GM19043 (cell line): ENCODE measurements at regions not wholly inside any gene's neighbourhood (a gene's known extent, or its start where the extent isn't known, plus 50 kb on each side); places are given as distances from the start of the nearest gene placed in this dataset.
"Not testable (repeated sequence)": the region's sequence is repeated elsewhere in the genome, so short reads cannot be mapped to it uniquely, and the experiment has no call there.

Experiments used
- ATAC-seq: cut with Tn5 transposase; IDR thresholded peaks from one replicate; pipeline ENCODE4 v1.9.1; 2021; ENCODE audit warnings: low read depth; ENCODE audit not compliant: unreplicated experiment

DNA sequence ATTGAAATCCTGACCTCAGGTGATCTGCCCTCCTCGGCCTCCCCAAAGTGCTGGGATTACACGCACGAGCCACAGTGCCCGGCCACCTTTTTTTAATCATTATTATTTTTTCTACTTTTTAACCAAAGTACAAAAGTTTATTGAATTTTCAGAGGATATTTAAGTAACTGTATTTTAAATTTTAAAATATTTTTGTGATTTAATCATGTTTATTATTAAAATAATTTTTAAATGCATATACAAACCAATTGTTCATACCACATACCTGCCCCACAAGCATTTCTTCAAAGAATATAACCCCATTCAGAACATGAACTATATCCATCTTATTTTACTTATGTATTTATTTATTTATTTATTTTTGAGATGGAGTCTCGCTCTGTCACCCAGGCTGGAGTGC, 163.6 kb upstream of the MAP2 start:
- ATAC-seq, result no peak

DNA sequence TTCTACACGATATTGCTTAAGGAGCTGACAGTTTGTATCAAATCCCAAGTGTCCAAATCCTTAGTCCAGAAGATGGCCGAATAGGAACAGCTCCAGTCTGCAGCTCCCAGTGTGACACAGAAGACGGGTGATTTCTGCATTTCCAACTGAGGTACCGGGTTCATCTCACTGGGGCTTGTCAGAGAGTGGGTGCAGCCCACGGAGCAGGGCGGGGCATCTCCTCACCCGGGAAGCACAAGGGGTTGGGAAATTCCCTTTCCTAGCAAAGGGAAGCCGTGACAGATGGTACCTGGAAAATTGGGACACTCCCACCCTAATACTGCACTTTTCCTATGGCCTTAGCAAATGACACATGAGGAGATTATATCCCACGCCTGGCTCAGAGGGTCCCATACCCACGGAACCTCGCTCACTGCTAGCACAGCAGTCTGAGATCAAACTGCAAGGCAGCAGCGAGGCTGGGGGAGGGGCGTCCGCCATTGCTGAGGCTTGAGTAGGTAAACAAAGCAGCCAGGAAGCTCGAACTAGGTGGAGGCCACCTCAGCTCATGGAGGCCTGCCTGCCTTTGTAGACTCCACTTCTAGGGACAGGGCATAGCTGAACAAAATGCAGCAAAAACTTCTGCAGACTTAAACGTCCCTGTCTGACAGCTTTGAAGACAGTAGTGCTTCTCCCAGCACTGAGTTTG, 162.3 kb upstream of the MAP2 start:
- not testable (repeated sequence) for ATAC-seq

DNA sequence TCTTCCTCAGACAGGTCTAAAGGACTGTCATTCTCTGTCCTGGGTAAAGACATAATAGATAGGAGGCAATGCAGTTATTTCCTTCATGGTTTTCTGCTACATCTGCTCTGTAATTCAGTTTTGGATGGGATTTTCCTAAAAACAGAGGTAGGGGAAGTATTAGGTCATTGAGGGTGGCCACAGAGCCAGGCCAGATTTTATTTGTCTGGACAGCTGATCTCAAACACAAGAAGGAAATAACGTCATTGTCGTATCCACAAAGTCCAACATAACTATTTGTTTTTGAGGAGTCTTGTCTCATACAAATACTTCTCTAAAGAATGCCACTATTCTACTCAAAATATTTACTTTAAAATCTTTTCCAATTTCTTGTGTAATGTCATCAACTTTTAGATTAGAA, 154.8 kb upstream of the MAP2 start:
- no peak for ATAC-seq

DNA sequence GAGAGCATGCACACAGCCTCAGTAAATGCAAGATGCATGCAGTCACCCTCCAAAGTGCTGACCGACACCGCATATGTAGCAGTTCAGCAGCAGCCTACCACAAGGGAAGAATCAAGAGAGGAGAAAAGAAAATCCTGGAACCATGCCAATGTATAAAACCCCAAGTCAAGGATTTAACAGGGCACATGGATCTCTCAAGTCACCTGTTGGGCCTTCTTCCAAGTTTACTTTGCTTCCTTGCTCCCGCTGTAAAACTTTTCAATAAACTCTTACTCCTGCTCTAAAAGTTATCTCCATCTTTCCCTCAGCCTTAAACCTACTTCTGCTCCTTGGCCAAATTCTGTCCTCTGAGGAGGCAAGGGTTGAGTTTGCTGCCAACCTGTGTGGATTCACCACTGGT, 147.8 kb upstream of the MAP2 start:
- no peak for ATAC-seq

DNA sequence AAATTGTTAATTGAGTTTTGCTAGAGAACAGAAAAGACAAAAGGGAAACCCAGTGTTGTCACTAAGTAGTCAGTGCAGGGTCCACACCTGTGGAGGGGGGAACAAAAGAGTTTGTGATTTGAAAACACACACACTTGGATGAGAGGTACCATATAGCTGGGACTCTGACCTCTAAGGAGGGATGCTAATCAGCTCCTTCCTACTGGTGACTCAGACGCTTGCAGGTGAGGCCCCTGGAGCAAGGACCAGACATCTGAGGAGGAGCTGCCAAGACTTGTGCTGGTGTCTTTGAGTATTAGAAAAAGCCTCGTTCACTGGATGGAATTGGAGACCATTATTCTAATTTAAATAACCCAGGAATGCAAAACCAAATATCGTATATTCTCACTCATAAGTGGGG, 146.4 kb upstream of the MAP2 start:
- ATAC-seq, result no peak

DNA sequence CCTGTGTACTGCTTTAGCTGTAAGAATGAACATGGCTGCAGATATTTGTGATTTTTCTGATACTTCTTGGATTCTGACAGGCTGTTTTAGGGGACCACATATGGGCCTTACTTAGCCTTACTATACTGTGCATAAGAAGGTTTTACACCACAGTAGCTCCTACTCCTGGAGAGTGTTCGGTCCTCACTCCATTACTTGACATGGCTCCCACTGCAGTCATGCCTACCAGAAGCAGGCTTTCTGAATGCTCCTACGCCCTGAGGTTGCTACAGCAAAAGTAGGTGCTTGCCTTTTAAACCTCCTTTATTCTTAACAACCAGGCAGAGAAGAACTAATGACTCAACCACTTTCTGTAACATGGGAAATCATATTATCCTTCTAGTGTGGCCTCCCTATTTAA, 125.2 kb upstream of the MAP2 start:
- no peak for ATAC-seq

DNA sequence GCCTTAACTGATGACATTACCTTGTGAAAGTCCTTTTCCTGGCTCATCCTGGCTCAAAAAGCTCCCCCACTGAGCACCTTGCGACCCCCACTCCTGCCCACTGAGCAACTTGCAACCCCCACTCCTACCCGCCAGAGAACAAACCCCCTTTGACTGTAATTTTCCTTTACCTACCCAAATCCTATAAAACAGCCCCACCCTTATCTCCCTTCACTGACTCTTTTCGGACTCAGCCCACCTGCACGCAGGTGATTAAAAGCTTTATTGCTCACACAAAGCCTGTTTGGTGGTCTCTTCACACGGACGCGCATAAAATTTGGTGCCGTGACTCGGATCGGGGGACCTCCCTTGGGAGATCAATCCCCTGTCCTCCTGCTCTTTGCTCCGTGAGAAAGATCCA, 124.4 kb upstream of the MAP2 start:
- not testable (repeated sequence) for ATAC-seq

DNA sequence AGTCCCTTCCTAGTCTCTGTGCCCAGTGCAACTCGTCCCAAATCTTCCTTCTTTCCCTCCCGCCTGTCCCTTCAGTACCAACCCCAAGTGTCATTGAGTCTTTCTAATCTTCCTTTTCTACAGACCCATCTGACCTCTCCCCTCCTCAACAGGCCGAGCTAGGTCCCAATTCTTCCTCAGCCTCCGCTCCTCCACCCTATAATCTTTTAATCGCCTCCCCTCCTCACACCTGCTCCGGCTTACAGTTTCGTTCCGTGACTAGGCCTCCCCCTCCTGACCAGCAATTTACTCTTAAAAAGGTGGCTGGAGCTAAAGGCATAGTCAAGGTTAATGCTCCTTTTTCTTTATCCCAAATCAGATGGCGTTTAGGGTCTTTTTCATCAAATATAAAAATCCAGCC, 123.1 kb upstream of the MAP2 start:
- not testable (repeated sequence) for ATAC-seq

DNA sequence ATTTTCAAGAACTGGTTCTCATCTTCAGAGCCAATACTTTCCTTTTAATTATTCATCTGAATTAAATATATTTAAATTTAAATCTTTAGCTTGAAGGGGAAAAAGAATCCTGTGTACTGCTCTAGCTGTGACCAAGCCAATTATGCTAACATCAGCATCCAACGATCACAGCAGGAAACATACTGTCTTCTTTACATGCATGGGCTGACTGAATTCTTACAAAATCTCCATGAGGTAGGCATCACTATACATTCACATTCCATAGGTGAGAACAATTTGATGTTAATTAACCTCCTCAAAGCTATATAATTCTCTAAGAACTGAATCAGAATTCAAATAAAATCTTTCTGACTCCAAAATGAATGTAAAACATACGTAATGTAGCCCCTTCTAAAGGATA, 118.8 kb upstream of the MAP2 start:
- no peak for ATAC-seq

DNA sequence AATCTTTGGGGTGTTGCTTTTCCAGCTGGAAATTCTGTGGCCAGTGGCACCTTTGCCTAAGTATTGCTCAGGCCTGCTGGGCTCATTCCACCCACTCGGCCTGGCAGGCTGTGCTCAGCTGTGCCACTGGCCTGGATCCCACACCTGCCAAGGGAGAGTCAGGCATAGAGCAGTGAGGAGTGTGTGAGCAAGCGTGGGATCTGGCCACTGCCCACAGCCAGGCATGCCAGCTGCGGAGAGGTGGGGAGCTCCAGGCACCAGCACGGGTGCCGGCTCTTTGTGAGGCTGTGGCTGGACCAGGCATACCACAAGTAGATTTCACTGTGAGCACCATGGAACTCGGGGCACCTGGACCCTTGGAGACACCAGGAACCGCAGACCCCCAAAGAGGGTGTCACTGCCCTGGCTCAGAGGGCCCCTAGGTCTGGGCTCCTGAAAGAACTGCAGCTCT, 118.1 kb upstream of the MAP2 start:
- no peak for ATAC-seq

DNA sequence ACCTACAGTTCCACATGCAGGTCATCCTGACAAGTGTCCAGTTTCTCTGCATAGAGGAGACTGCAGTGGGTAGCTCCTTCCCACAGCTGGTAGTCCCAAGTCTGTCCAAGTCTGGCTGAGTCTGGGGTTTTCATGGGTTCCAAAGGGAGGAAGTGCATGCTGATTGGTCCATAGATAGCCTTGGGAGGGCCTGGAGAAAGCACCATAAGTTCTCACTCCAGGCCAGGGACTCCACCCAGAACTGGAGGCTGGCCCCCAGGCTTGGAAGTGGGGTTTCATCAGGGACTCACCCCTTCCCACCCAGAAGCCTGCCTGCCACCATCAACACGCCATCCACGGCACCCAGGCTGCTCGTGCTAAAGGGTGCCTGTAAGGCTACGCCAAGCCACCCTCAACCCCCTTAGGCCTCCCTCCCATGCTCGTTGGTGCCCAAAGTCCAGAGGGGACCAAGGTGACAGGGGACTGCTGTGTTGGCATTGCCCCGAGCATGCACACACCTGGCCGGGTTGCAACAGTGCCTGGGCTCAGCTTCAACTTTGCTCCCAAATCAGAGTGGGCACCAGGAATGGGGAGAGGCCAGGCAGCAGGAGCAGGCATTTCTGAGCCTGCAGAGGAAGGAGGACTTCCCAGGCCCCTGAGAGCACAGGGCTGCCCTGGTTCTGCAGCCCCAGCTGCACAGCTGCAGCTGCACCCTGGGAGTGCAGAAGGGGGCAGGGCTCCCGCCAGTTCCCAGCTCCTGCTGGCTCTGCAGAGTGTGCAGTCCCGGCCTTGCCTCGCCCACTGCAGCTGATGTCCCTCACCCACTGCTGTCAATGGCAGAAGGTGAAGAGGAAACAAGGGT, 116.5 kb upstream of the MAP2 start:
- ATAC-seq, result no peak

DNA sequence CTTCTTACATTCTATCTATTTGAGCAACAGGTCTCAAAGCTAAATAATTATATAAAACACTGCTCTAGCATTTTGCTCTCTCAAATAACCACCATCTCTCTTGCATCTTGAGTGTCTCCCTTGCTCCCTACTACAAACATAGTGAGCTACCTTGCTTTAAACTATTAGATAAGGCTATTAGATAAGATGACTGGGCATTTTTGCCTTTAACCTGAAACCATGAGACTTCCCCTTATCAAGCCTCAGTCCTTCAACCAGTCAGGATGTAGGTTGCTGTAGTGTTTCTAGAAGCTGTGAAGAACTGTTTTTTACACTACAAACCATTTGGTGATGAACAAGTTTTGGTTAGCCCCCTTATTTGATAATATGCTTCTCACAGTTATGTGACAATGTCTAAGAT, 115.4 kb upstream of the MAP2 start:
- ATAC-seq, result no peak

DNA sequence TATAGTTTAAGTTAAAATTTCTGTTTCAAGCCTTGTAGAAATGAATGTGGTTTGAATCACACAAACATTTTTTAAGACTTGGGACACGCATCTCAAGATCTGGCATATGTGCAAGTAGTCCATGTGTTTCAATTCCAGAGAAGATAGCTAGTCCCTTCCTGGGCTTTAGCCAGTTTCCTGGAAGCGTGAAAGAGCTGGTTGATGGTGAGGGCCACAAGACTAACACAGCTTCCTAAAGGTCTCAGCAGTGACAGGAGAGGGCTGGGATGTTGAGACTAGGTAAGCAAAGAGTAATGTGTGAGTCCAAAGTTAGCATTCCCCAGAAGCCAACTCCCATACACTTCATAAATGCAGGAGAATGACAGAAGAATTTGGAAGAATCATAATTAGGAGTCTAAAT, 111.9 kb upstream of the MAP2 start:
- ATAC-seq, result no peak

DNA sequence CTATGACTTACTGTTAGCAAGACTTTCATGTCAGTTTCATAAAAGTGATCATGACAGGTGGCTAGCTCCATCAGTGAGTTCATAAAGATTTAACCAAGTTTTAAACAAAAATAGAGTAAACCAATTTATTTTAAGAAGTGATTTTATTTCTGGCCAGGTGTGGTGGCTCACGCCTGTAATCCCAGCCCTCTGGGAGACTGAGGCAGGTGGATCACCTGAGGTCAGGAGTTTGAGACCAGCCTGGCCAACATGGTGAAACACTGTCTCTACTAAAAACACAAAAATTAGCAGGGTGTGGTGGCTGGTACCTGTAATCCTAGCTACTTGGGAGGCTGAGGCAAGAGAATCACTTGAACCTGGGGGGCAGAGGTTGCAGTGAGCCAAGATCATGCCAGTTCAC, 111.4 kb upstream of the MAP2 start:
- ATAC-seq, result not testable (repeated sequence)

DNA sequence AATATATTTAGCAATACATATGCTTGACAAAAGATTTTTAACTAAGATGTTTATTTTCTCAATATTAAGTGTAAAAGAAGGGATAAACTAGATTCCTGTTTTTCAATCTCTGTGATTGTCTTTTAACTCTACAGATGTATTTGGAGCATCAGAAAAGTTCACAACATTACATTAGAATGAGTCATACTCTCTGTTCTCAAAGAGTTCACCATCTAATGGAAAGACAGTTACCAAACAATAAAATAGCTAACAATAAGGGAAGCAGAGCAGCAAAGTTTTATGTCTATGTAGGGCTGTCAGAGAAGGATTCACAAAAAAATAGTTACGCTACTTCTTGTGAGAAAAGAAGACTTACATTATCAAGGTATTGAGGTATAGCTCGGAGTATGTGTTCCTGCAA, 109.2 kb upstream of the MAP2 start:
- no peak for ATAC-seq

DNA sequence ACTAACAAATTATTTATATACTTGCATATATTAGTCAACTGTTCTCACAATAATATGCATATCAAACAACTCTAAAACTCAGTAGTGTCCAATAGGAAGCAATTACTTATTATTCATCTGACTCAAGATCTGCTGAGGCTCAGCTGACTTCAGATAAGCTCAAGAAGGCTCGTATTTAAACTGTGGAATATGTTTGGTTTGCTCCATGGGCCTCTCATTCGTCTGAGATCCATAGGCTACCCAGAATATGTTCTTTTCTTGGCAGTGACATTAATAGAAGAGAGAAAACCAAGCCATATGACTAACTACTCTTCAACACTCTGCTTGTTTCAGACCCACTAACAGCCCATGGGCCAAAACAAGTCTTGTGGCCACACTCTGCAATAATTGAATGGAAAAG, 107.7 kb upstream of the MAP2 start:
- no peak for ATAC-seq

DNA sequence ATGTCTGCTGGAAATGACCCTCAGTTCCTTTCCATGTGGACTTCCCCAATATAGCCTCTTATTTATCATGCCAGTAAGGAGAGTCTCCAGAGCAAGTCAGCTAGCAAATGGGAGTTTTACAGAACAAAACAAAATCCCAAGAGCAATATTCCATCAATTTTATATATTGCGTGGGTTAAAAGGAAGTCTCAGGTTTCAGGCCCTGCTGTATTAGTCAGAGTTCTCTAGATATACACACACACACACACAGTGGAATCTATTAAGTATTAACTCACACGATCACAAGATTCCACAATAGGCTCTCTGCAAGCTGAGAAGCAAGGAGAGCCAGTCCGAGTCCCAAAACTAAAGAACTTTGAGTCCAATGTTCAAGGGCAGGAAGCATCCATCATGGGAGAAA, 102.8 kb upstream of the MAP2 start:
- no peak for ATAC-seq

DNA sequence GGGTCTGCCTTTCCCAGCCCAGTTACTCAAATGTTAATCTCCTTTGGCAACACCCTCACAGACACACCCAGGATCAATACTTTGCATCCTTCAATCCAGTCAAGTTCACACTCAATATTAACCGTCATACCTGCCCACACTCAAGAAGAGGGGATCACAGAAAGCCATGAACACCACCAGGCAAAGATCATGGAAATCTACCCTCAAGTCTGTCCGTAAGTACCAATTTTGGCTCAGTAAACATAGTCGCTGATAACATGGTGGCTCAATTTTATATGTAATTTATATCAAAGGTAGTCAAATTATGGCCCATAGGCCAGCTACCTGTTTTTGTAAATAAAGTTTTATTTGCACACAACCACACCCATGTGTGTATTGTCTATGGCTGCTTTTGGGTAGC, 102.3 kb upstream of the MAP2 start:
- ATAC-seq, result no peak

DNA sequence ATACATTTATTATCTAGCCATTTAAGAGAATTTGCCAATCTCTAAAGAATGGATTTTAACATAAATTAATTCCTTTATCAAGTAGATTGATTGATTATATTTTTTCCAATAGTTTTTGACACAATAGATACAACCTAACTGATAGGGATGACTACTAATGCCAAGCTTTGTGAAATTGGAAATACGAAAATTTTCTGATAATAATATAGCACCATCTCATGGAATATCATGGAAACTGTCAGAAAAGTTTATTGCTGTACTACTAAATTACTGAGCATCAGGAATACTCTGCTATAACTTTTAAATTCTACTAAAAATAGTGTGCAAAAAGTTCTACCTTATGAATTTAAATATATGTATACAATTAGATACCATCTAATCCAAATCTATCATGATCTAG, 101.8 kb upstream of the MAP2 start:
- ATAC-seq, result no peak

DNA sequence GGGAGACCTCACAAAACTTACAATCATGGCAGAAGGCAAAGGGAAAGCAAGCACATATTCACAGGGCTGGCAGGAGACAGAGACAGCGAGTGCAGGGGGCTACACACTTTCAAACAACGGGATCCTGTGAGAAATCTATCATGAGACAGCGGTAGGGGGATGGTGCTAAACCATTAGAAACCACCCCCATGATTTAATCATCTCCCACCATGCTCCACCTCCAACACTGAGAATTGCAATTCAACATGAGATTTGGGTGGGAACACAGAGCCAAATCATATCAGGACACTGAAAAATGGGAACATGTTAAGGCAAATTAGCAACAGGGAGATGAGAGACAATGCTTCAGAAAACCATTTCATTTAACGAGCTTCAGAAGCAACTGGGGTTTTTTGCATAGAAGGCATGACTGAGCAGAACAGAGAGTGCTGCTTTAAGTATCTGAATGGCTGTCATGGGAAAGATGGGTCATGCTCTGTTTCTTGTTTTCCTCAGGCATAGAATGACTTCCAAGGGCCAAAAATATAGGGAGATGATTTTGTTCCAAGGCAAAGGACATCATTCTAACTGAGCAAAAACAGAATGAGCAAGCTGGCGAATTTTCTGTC, 100.8 kb upstream of the MAP2 start:
- no peak for ATAC-seq

DNA sequence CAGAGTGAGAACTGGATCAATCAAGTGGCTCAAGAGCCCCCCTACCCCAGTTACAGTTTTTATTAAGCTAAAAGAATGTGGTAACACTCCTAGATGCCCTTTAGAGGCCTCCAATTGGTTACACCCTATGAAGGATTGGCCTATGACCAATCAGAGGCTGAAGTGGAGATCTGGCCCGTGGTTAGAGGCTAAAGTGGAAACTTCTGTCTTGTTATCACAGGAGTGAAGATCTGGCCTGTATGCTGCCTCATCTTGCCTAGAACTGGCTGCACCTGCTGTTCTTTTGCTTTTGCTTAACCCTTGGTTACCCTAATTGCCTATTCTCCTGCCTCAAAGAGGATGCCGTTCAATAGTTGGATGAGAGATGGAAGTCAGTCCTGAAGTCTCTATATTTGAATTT, 100.1 kb upstream of the MAP2 start:
- no peak for ATAC-seq

DNA sequence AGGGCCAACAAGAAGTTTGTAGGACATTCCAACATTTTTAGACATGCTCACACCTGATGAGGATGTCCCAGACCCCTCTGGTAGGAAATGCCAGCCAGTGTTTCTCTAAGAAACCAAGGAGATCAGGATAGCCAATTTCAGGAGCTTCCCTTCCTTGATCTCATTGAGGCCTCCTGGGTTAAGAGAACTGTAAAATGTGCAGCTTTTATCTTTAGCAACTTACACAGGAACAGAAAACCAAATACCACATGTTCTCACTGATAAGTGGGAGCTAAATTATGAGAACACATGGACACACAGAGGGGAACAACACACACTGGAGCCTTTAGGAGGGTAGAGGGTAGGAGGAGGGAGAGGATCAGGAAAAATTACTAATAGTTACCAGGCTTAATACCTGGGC, 99.6 kb upstream of the MAP2 start:
- no peak for ATAC-seq
